GM18870 (cell line): ENCODE measurements at regions not wholly inside any gene's neighbourhood (a gene's known extent, or its start where the extent isn't known, plus 50 kb on each side); places are given as distances from the start of the nearest gene placed in this dataset.

Experiments used
- ATAC-seq: cut with Tn5 transposase; IDR thresholded peaks from one replicate; pipeline ENCODE4 v1.9.1; 2021; ENCODE audit warnings: moderate library complexity; ENCODE audit not compliant: unreplicated experiment

GRCh38 chr7:45973725-45974532 is 52.9 kb upstream of the IGFBP3 start:
- no peak for ATAC-seq

DNA sequence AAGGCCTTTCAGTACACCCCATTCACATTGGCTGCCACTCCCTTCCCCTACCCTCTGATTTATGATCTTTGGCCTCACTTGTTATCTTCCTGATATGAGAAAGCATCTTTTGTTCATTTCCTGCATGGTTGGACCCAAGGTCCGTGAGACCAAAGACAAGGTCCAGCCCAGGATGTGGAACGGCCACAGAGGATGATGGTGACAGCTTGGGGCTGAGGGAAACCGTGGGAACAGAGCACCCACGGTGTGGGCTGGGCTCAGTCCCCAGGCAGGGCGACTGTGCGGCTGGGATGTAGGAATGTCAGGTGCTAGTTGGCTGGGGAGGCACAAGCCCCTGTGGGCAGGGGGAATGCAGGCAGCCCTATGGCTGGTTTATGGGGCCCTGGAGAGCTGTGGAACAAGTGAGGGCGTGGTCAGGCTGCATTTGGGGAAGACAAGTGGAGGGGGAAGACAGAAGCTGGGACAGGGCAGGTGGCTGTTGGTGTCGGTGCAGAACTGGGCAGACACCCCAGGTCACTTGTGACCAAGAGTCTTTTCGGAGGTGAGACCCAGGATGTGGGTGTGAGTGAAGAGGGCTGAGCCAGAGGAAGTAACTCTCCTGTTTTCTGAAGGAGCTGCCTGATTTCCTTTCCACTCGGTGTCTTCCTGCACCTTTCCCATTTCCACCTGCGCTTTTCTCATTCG is 51.7 kb upstream of the IGFBP3 start:
- ATAC-seq, result no peak

- no peak for ATAC-seq
These were observed 50.6 kb upstream of the IGFBP3 start for GRCh38 chr7:45971661-45972175.

DNA sequence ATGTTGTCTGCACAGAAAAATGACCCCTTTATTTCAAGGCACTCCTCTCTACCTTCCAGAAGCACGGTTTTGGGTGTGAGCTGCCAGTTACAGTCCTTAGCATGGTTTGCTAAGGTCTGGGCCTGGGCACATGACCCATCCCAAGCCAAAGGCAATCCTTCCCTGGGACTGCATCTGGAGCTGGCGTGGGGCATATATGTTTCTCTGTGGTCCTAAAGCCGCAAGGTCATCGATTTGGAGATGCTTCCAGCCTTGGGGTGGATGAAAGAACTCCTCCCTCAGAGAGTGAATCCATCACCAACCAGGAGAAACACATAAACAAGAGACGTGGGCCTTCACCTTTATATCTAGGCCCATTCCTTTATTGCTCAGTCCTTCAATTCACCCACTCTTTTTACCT is 50.1 kb upstream of the IGFBP3 start:
- ATAC-seq, result no peak
